Left lung (tissue), 4 donors: ENCODE measurements at regions not wholly inside any gene's neighbourhood (a gene's known extent, or its start where the extent isn't known, plus 50 kb on each side); places are given as distances from the start of the nearest gene placed in this dataset.

Source experiments
- ATAC-seq: fragments of 200-7000 bp; cut with Tn5 transposase; one replicate; pipeline ENCODE4 v1.9.1; 2020; ENCODE audit warnings: moderate library complexity
- DNase-seq, 4 donors: peaks; one replicate each; pipeline ENCODE4 v3.0.0-alpha.2; 2013 to 2020
- H3K27ac ChIP-seq, 2 donors: fragments of 200-600 bp; sonication (generic) in 1 of 2; one replicate each; pipeline versions ENCODE4 v1.5.0 to v1.8.0; 2020 to 2021
- H3K27me3 ChIP-seq, 2 donors: fragments of 200-600 bp; sonication (generic) in 1 of 2; one replicate each; pipeline versions ENCODE4 v1.5.0 to v1.8.0; 2020 to 2021
- H3K36me3 ChIP-seq, 2 donors: fragments of 200-600 bp; sonication (generic) in 1 of 2; one replicate each; pipeline versions ENCODE4 v1.5.0 to v1.8.0; 2020 to 2021
- H3K4me1 ChIP-seq, 2 donors: fragments of 200-600 bp; one replicate each; pipeline ENCODE4 v1.8.0; 2021
- H3K4me3 ChIP-seq, 2 donors: fragments of 200-600 bp; sonication (generic) in 1 of 2; one replicate each; pipeline versions ENCODE4 v1.5.0 to v1.8.0; 2020 to 2021; ENCODE audit warnings: mild to moderate bottlenecking in 1 of 2
- H3K9me3 ChIP-seq, 2 donors: fragments of 200-600 bp; sonication (generic) in 1 of 2; one replicate each; pipeline versions ENCODE4 v1.5.0 to v1.8.0; 2020 to 2021
- intact Hi-C, 2 donors: fragments of 100-400 bp; cut with DNase I; formaldehyde crosslinking; loops; one replicate each; pipeline versions ENCODE4 v1.11.2 to v1.14.2; 2022
- TF ChIP-seq, protein P1 (sequence below), 2 donors: fragments of 200-600 bp; sonication (generic) in 1 of 2; IDR thresholded peaks; one replicate each; pipeline versions ENCODE4 v1.5.0 to v1.8.0; 2021; ENCODE audit warnings: antibody characterized with exemption in 2 of 2
- donor health status: DM: no; HTN: yes; CAD: no.
- donor health status: DM: no; HTN: no; CAD: no.

DNA sequence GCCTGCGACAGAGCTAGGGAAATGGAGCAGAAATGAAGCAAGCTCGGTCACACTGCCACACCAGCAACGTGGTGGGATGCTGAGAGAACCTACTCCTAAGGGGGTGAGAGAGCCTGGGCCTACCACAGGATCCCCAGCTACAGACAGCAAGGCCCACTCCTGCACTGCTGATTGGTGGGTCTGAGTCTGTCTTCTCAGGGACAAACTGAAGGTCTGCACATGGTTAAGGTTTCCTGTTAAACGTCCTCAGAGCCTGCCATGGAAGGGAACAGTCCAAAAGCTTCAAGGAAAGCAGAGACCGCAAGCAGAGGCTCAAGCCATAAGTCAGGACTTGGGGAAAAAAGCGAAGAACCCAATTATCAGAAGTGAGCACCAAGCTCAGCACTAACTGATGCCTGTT is 53.5 kb upstream of the MED4 start:
- Histone ChIP-seq H3K27me3 (no peaks in the 10 kb centered on the region), H3K27ac (no peak overlapping the region), H3K9me3 (no peaks in the 10 kb centered on the region), H3K4me1 (peaks cover 4 to 26% of the 10 kb centered on the region in 2 donors), H3K36me3 (no peaks in the 10 kb centered on the region), H3K4me3 (no peak overlapping the region)
- DNase-seq = no peak
- TF ChIP-seq, protein P1, sequence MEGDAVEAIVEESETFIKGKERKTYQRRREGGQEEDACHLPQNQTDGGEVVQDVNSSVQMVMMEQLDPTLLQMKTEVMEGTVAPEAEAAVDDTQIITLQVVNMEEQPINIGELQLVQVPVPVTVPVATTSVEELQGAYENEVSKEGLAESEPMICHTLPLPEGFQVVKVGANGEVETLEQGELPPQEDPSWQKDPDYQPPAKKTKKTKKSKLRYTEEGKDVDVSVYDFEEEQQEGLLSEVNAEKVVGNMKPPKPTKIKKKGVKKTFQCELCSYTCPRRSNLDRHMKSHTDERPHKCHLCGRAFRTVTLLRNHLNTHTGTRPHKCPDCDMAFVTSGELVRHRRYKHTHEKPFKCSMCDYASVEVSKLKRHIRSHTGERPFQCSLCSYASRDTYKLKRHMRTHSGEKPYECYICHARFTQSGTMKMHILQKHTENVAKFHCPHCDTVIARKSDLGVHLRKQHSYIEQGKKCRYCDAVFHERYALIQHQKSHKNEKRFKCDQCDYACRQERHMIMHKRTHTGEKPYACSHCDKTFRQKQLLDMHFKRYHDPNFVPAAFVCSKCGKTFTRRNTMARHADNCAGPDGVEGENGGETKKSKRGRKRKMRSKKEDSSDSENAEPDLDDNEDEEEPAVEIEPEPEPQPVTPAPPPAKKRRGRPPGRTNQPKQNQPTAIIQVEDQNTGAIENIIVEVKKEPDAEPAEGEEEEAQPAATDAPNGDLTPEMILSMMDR (IDR thresholded peaks at IDR 0.05) = no peak
- intact Hi-C loops = no loop called here
- ATAC-seq = no peak

DNA sequence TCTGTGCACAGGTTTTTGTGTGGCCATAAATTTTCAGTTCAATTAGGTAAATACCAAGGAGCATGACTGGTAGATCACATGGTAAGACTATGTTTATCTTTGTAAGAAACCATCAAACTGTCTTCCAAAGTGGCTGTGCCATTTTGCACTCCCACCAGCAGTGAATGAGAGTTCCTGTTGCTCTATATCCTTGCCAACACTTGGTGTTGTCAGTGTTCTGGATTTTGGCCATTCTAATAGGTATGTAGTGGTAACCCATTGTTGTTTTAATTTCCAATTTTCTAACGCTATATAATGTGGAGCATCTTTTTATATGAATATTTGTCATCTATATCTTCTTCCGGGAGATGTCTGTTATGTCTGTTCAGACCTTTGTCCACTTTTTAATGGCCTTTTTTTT is 51.7 kb upstream of the MED4 start:
- no peaks in the 10 kb centered on the region for H3K36me3 ChIP-seq
- no peak for DNase-seq
- H3K4me3 ChIP-seq = no peak overlapping the region
- intact Hi-C loops = no loop called here
- H3K9me3 ChIP-seq = no peaks in the 10 kb centered on the region
- no peak for ATAC-seq
- no peak overlapping the region for H3K27ac ChIP-seq
- TF ChIP-seq, protein P1 (IDR thresholded peaks at IDR 0.05) = no peak
- peaks cover 4 to 35% of the 10 kb centered on the region in 2 donors for H3K4me1 ChIP-seq
- no peaks in the 10 kb centered on the region for H3K27me3 ChIP-seq

DNA sequence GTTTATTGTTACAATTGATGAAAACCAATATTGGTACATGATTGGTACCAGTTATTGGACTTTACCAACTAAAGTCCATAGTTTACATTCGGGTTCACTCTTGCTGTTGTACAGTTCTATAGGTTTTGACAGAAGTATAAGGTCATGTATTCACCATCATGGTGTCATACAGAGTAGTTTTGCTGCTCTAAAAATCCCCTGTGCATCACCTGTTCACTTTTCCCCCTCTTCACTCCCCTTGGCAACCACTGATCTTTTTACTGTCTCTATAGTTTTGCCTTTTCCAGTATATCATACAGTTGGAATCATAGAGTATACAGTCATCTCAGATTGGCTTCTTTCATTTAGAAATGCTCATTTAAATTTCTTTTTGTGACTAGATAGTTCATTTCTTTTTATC is 51.2 kb upstream of the MED4 start:
- Histone ChIP-seq H3K4me1 (peaks cover 4 to 32% of the 10 kb centered on the region in 2 donors), H3K27ac (no peak overlapping the region), H3K27me3 (no peaks in the 10 kb centered on the region), H3K36me3 (no peaks in the 10 kb centered on the region), H3K9me3 (no peaks in the 10 kb centered on the region), H3K4me3 (no peak overlapping the region)
- intact Hi-C loops = no loop called here
- TF ChIP-seq, protein P1 (IDR thresholded peaks at IDR 0.05) = no peak
- ATAC-seq (no peak), DNase-seq (no peak)
